A673 (cell line): ENCODE measurements at regions not wholly inside any gene's neighbourhood (a gene's known extent, or its start where the extent isn't known, plus 50 kb on each side); places are given as distances from the start of the nearest gene placed in this dataset.

Source experiments
- BruUV-seq: library from RNA; stranded (reverse); fragments of 400-500 nt; replicated peaks from 2 replicates; lab custom pipeline; 2021; lab: Mats Ljungman, UMichigan
- CTCF ChIA-PET: fragments of 300-600 bp; sonication (Branson Sonifier 250); formaldehyde crosslinking; loops from one replicate; lab custom pipeline; 2022; ENCODE audit warnings: antibody characterized with exemption; lab: Charles Lee
- POLR2A ChIA-PET: fragments of 300-600 bp; sonication (Branson Sonifier 250); formaldehyde crosslinking; loops from one replicate; lab custom pipeline; 2022; ENCODE audit warnings: antibody characterized with exemption; ENCODE audit not compliant: low non-redundant PET; lab: Charles Lee
- DNase-seq: peaks from one replicate; pipeline ENCODE4 v3.0.0-alpha.2; 2015; ENCODE audit warnings: low spot score
- H3K27ac ChIP-seq: fragments of 200-600 bp; sonication (generic); 2 replicates; pipeline ENCODE4 v1.5.1; 2016; ENCODE audit warnings: mixed run types, low read depth, mild to moderate bottlenecking, mixed read lengths, antibody characterized with exemption, low read length; ENCODE audit not compliant: poor library complexity, severe bottlenecking
- H3K27me3 ChIP-seq: fragments of 200-600 bp; sonication (generic); replicated peaks from 2 replicates; pipeline ENCODE4 v1.6.1; 2017; ENCODE audit warnings: mixed run types, low read depth, mild to moderate bottlenecking, mixed read lengths, antibody characterized with exemption, low read length; ENCODE audit not compliant: insufficient read depth, poor library complexity
- H3K36me3 ChIP-seq: fragments of 200-600 bp; sonication (generic); 2 replicates; pipeline ENCODE4 v1.6.1; 2016; ENCODE audit warnings: mixed run types, mild to moderate bottlenecking, mixed read lengths, antibody characterized with exemption, low read length; ENCODE audit not compliant: insufficient read depth, poor library complexity, severe bottlenecking
- H3K4me1 ChIP-seq: fragments of 200-600 bp; sonication (generic); 2 replicates; pipeline ENCODE4 v1.6.1; 2017; ENCODE audit warnings: mixed run types, mild to moderate bottlenecking, mixed read lengths, antibody characterized with exemption, low read length; ENCODE audit not compliant: insufficient read depth, poor library complexity, severe bottlenecking
- H3K4me3 ChIP-seq: fragments of 200-600 bp; sonication (generic); 2 replicates; pipeline ENCODE4 v1.5.1; 2016; ENCODE audit warnings: low read depth, mixed run types, mild to moderate bottlenecking, mixed read lengths, low read length; ENCODE audit not compliant: poor library complexity, severe bottlenecking
- H3K9me3 ChIP-seq: fragments of 200-600 bp; sonication (generic); 2 replicates; pipeline ENCODE4 v1.6.1; 2016; ENCODE audit warnings: mixed run types, low read depth, mild to moderate bottlenecking, mixed read lengths, antibody characterized with exemption, low read length; ENCODE audit not compliant: poor library complexity, severe bottlenecking
- CTCF ChIP-seq: fragments of 300-800, 200-600 bp; sonication (generic); conservative IDR thresholded peaks from 2 replicates; pipeline ENCODE4 v1.5.1; 2017; ENCODE audit warnings: low read depth, mild to moderate bottlenecking, antibody characterized with exemption, low read length, moderate library complexity, mixed read lengths
- EZH2 ChIP-seq: fragments of 200-600 bp; sonication (generic); IDR thresholded peaks from 2 replicates; pipeline ENCODE4 v1.6.1; 2017; ENCODE audit warnings: borderline replicate concordance, low read depth, mild to moderate bottlenecking, mixed read lengths, antibody characterized with exemption, low read length; ENCODE audit not compliant: poor library complexity, severe bottlenecking
- intact Hi-C: fragments of 100-400 bp; cut with micrococcal nuclease; formaldehyde crosslinking; loops from one replicate; pipeline ENCODE4 v1.10.0; 2022; ENCODE audit not compliant: unreplicated experiment

GRCh38 chr15:61668444-61668843 is 391.8 kb downstream of the VPS13C start:
- H3K9me3 ChIP-seq, result no peaks in the 10 kb centered on the region
- no peaks in the 10 kb centered on the region for H3K4me1 ChIP-seq
- TF ChIP-seq EZH2, result no peak
- no peaks in the 10 kb centered on the region for H3K27me3 ChIP-seq
- intact Hi-C loops, result no loop called here
- POLR2A ChIA-PET, result no interaction called here
- H3K4me3 ChIP-seq, result no peak overlapping the region
- CTCF ChIA-PET, result no interaction called here
- no peak overlapping the region for H3K27ac ChIP-seq
- no peaks in the 10 kb centered on the region for H3K36me3 ChIP-seq
- no peak for DNase-seq
- no TSS peak for BruUV-seq

GRCh38 chr15:61661791-61662190 is 398.5 kb downstream of the VPS13C start:
- ChIA-PET POLR2A (no interaction called here), CTCF (no interaction called here)
- no peak overlapping the region for H3K27ac ChIP-seq
- H3K36me3 ChIP-seq, result no peaks in the 10 kb centered on the region
- TF ChIP-seq EZH2, result no peak
- no peak for TF ChIP-seq CTCF
- intact Hi-C loops, result no loop called here
- H3K4me3 ChIP-seq, result no peak overlapping the region
- no TSS peak for BruUV-seq
- H3K4me1 ChIP-seq, result no peaks in the 10 kb centered on the region
- no peaks in the 10 kb centered on the region for H3K9me3 ChIP-seq
- H3K27me3 ChIP-seq, result no peaks in the 10 kb centered on the region
- DNase-seq, result no peak

- Histone ChIP-seq H3K4me3 (no peak overlapping the region), H3K27me3 (no peaks in the 10 kb centered on the region), H3K36me3 (no peaks in the 10 kb centered on the region), H3K4me1 (no peaks in the 10 kb centered on the region), H3K27ac (no peak overlapping the region), H3K9me3 (no peaks in the 10 kb centered on the region)
- no peak for TF ChIP-seq EZH2
- no peak for TF ChIP-seq CTCF
- intact Hi-C loops, result no loop called here
- CTCF ChIA-PET, result no interaction called here
- POLR2A ChIA-PET, result no interaction called here
- BruUV-seq, result no TSS peak
- DNase-seq, result no peak
Observed at GRCh38 chr15:61660579-61660978, 399.7 kb downstream of the VPS13C start.

- Histone ChIP-seq H3K9me3 (no peaks in the 10 kb centered on the region), H3K27me3 (no peaks in the 10 kb centered on the region), H3K4me3 (no peak overlapping the region), H3K36me3 (no peaks in the 10 kb centered on the region), H3K27ac (no peak overlapping the region), H3K4me1 (no peaks in the 10 kb centered on the region)
- ChIA-PET CTCF (no interaction called here), POLR2A (no interaction called here)
- intact Hi-C loops, result no loop called here
- TF ChIP-seq EZH2 (no peak), CTCF (no peak)
- DNase-seq, result no peak
- no TSS peak for BruUV-seq
Observed at GRCh38 chr15:61659566-61660190, 400.6 kb downstream of the VPS13C start.
